ENCODE measurements at regions not wholly inside any gene's neighbourhood (a gene's known extent, or its start where the extent isn't known, plus 50 kb on each side); places are given as distances from the start of the nearest gene placed in this dataset.

DNA sequence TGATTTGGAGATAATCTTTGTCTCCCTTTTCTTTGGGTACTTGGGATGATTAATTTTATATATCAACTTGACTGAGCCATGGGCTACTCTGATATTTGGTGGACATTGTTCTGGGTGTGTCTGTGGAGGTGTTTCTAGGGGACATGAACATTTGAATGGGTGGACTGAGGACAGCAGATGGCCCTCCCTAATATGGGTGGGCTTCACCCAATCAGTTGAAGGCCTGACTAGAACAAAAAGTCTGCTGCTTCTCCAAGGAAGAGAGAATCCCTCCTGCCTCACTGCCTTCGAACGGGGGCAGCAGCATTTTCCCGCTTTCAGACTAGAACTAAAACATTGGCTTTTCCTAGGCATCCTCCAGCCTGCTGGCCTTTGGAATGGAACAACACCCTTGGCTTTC is 73.9 kb upstream of the EMX2 start:
- TF ChIP-seq, protein P1, sequence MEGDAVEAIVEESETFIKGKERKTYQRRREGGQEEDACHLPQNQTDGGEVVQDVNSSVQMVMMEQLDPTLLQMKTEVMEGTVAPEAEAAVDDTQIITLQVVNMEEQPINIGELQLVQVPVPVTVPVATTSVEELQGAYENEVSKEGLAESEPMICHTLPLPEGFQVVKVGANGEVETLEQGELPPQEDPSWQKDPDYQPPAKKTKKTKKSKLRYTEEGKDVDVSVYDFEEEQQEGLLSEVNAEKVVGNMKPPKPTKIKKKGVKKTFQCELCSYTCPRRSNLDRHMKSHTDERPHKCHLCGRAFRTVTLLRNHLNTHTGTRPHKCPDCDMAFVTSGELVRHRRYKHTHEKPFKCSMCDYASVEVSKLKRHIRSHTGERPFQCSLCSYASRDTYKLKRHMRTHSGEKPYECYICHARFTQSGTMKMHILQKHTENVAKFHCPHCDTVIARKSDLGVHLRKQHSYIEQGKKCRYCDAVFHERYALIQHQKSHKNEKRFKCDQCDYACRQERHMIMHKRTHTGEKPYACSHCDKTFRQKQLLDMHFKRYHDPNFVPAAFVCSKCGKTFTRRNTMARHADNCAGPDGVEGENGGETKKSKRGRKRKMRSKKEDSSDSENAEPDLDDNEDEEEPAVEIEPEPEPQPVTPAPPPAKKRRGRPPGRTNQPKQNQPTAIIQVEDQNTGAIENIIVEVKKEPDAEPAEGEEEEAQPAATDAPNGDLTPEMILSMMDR (IDR thresholded peaks at IDR 0.05; ENCODE audit: low read depth, low read length): no peak
- no peak for TF ChIP-seq POLR2A (IDR thresholded peaks at IDR 0.05; ENCODE audit: extremely low read depth, insufficient read length)
- no peak for TF ChIP-seq MAX (IDR thresholded peaks at IDR 0.05; ENCODE audit: low read depth, low read length)
- TF ChIP-seq MYC (IDR thresholded peaks at IDR 0.05; ENCODE audit: low read depth, low read length): no peak
